GM12878 (cell line): ENCODE measurements at regions not wholly inside any gene's neighbourhood (a gene's known extent, or its start where the extent isn't known, plus 50 kb on each side); places are given as distances from the start of the nearest gene placed in this dataset.

Experiments used
- ATAC-seq: fragments of 200-7000 bp; cut with Tn5 transposase; 3 replicates; pipeline ENCODE4 v1.9.1; 2020; ENCODE audit warnings: mild to moderate bottlenecking, moderate library complexity
- BruUV-seq: library from RNA; stranded (reverse); fragments of 400-500 nt; replicated peaks from 2 replicates; lab custom pipeline; 2021; lab: Mats Ljungman, UMichigan
- CTCF ChIA-PET: fragments of 300-600 bp; sonication (Branson Sonifier 250); formaldehyde crosslinking; extraction: SDS; loops from one replicate; lab custom pipeline; 2021; ENCODE audit warnings: inconsistent platforms; lab: Yijun Ruan, JAX
- POLR2A ChIA-PET: fragments of 350-600 bp; formaldehyde crosslinking; extraction: SDS; loops from one replicate; lab custom pipeline; 2021; ENCODE audit warnings: inconsistent platforms; lab: Charles Lee
- RAD21 ChIA-PET: fragments of 300-600 bp; sonication (Branson Sonifier 250); formaldehyde crosslinking; loops from one replicate; lab custom pipeline; 2023; ENCODE audit warnings: antibody characterized with exemption; ENCODE audit not compliant: unreplicated experiment; lab: Charles Lee
- SMC1A ChIA-PET: fragments of 300-600 bp; sonication (Branson Sonifier 250); formaldehyde crosslinking; loops from one replicate; lab custom pipeline; 2023; ENCODE audit not compliant: unreplicated experiment, uncharacterized antibody; lab: Charles Lee
- DNase-seq: peaks from one replicate; pipeline ENCODE4 v3.0.0-alpha.2; 2011; ENCODE audit warnings: low read depth, low spot score
- FAIRE-seq: peaks from 3 replicates; lab custom pipeline; 2011; peaks lifted over from hg19 to GRCh38; lab: Jason Lieb, UNC
- H2AFZ ChIP-seq: 2 replicates; pipeline ENCODE4 v1.6.0; 2011; ENCODE audit warnings: low read depth, low read length, control low read depth; ENCODE audit not compliant: control insufficient read depth
- H3K27ac ChIP-seq: 2 replicates; pipeline ENCODE4 v1.5.1; 2011; ENCODE audit warnings: control low read depth; ENCODE audit not compliant: control insufficient read depth, insufficient read depth
- H3K27me3 ChIP-seq, 2 experiments: replicated peaks in 1 of 2; 2 replicates each; pipeline versions ENCODE4 v1.6.0 to v1.6.1; 2011; ENCODE audit warnings: low read length in 1 of 2; ENCODE audit not compliant: control insufficient read depth in 2 of 2, insufficient read depth in 2 of 2
- H3K36me3 ChIP-seq, 2 experiments: 2 replicates each; pipeline ENCODE4 v1.5.1; 2011; ENCODE audit warnings: low read length in 1 of 2; ENCODE audit not compliant: control insufficient read depth in 2 of 2, insufficient read depth in 2 of 2
- H3K4me1 ChIP-seq: 2 replicates; pipeline ENCODE4 v1.6.1; 2011; ENCODE audit warnings: mild to moderate bottlenecking, low read length, moderate library complexity, mixed read lengths; ENCODE audit not compliant: control insufficient read depth, insufficient read depth
- H3K4me2 ChIP-seq: 2 replicates; pipeline ENCODE4 v1.6.0; 2011; ENCODE audit warnings: control low read depth; ENCODE audit not compliant: control insufficient read depth, insufficient read depth
- H3K4me3 ChIP-seq: fragments of 200-600 bp; sonication (generic); 2 replicates; pipeline ENCODE4 v1.5.1; 2016
- H3K79me2 ChIP-seq: 2 replicates; pipeline ENCODE4 v1.6.0; 2011; ENCODE audit warnings: low read length; ENCODE audit not compliant: control insufficient read depth, insufficient read depth
- H3K9ac ChIP-seq: 2 replicates; pipeline ENCODE4 v1.8.0; 2011; ENCODE audit warnings: low read length, control low read depth, mixed read lengths; ENCODE audit not compliant: control insufficient read depth, insufficient read depth
- H3K9me3 ChIP-seq: replicated peaks from 3 replicates; pipeline ENCODE4 v1.5.1; 2011; ENCODE audit warnings: mild to moderate bottlenecking, low read length; ENCODE audit not compliant: control insufficient read depth, insufficient read depth
- H4K20me1 ChIP-seq: 2 replicates; pipeline ENCODE4 v1.6.0; 2011; ENCODE audit not compliant: control insufficient read depth, insufficient read depth
- FOS ChIP-seq: IDR thresholded peaks from 3 replicates; pipeline ENCODE4 v1.6.1; 2011; ENCODE audit warnings: borderline replicate concordance; ENCODE audit not compliant: insufficient read length; ENCODE audit errors: extremely low read depth
- GABPA ChIP-seq: IDR thresholded peaks from 2 replicates; pipeline ENCODE4 v1.6.1; 2014; ENCODE audit warnings: antibody characterized with exemption, low read depth, mild to moderate bottlenecking, inconsistent platforms
- MTA3 ChIP-seq: IDR thresholded peaks from 2 replicates; pipeline ENCODE4 v1.6.1; 2012; ENCODE audit warnings: low read length, inconsistent platforms, borderline replicate concordance
- NFXL1 ChIP-seq: fragments of 450-650 bp; IDR thresholded peaks from 2 replicates; pipeline ENCODE4 v1.6.1; 2017; ENCODE audit warnings: antibody characterized with exemption, mild to moderate bottlenecking, borderline replicate concordance
- RAD21 ChIP-seq: IDR thresholded peaks from 2 replicates; pipeline ENCODE4 v1.6.1; 2011; ENCODE audit warnings: mild to moderate bottlenecking, low read depth, low read length, moderate library complexity; ENCODE audit not compliant: insufficient read depth
- RAD51 ChIP-seq: fragments of 450-650 bp; IDR thresholded peaks from 2 replicates; pipeline ENCODE4 v1.6.1; 2016; ENCODE audit warnings: moderate library complexity, mild to moderate bottlenecking, inconsistent platforms
- RB1 ChIP-seq: fragments of 450-650 bp; formaldehyde crosslinking; IDR thresholded peaks from 2 replicates; pipeline ENCODE4 v1.6.1; 2017; ENCODE audit warnings: mild to moderate bottlenecking, borderline replicate concordance
- RUNX3 ChIP-seq: IDR thresholded peaks from 2 replicates; pipeline ENCODE4 v1.6.1; 2012; ENCODE audit warnings: low read length, inconsistent platforms
- SMC3 ChIP-seq: IDR thresholded peaks from 2 replicates; pipeline ENCODE4 v1.6.1; 2011; ENCODE audit warnings: low read length, improper control_type of control experiment, borderline replicate concordance
- TCF7 ChIP-seq: IDR thresholded peaks from 2 replicates; pipeline ENCODE4 v1.6.1; 2014; ENCODE audit warnings: antibody characterized with exemption, borderline replicate concordance
- ZZZ3 ChIP-seq: IDR thresholded peaks from 2 replicates; pipeline ENCODE4 v1.6.1; 2011; ENCODE audit warnings: low read depth; ENCODE audit not compliant: control insufficient read depth, insufficient read length
- WGBS: methylation state at CpG from one replicate; pipeline ENCODE4 v1.1.6; 2016; ENCODE audit warnings: low lambda C conversion rate; ENCODE audit not compliant: insufficient replicate concordance, insufficient coverage; ENCODE audit errors: missing lambda C conversion rate; 5-methylcytosine and 5-hydroxymethylcytosine counted together
- in situ Hi-C: fragments of 300-500 bp; cut with MboI; formaldehyde crosslinking; loops from 9 replicates; pipeline ENCODE4 v1.14.3; 2018; ENCODE audit warnings: mixed read lengths
- intact Hi-C: fragments of 100-400 bp; cut with micrococcal nuclease; formaldehyde crosslinking; loops from one replicate; pipeline ENCODE4 v1.14.2; 2022; ENCODE audit not compliant: unreplicated experiment
- TF ChIP-seq, protein P1 (sequence below), 3 experiments: IDR thresholded peaks in 2 of 3; conservative IDR thresholded peaks in 1 of 3; 2 replicates each; pipeline ENCODE4 v1.5.1; 2011; ENCODE audit warnings: low read depth in 3 of 3, low read length in 3 of 3, mild to moderate bottlenecking in 3 of 3, control low read depth in 2 of 3, moderate library complexity in 2 of 3, inconsistent platforms in 1 of 3, mixed read lengths in 1 of 3; ENCODE audit not compliant: control insufficient read depth in 2 of 3, insufficient read depth in 1 of 3; ENCODE audit errors: extremely low read depth in 1 of 3
- TF ChIP-seq, protein P2 (sequence below): fragments of 450-650 bp; IDR thresholded peaks from 2 replicates; pipeline ENCODE4 v1.6.1; 2017; ENCODE audit warnings: antibody characterized with exemption, mild to moderate bottlenecking, moderate library complexity
- TF ChIP-seq, protein P3 (sequence below): fragments of 450-650 bp; IDR thresholded peaks from 2 replicates; pipeline ENCODE4 v1.6.1; 2017; ENCODE audit warnings: low read depth, mild to moderate bottlenecking, moderate library complexity

DNA sequence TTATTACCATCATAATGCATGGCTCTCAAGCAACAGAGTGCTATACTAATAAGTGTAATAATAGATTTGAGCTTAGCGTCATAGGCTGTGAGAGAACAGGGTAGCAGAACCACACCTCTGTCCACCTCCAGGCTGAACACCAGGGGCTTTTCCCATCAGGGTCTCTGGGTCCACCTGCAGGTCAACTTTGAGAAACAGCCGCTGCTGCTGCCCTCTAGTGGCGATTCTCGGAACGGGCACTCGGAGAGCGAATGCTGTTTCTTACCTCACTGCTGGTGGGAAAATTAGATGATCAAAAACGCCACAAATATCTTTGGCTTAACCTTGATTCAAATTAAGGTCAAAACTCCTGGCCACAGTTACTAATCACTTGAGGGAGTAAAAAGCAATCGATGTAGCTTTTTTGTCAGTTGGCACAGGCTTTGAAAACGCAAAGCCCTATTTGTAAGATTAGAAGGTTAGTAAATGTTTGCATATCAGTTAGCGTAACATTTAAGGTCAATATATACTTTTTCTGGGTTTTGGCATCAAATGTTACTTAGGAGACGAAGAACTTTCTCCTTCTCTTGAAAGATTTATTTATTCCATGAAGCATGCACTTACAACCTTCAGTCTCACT is 127.9 kb upstream of the TMEM132D start:
- Histone ChIP-seq H3K9me3 (no peaks in the 10 kb centered on the region), H3K4me2 (no peak overlapping the region), H2AFZ (no peak overlapping the region), H3K27ac (no peak overlapping the region), H4K20me1 (no peaks in the 10 kb centered on the region), H3K36me3 (no peaks in the 10 kb centered on the region), H3K4me1 (no peaks in the 10 kb centered on the region), H3K9ac (no peak overlapping the region), H3K79me2 (no peaks in the 10 kb centered on the region), H3K27me3 (no peaks in the 10 kb centered on the region), H3K4me3 (no peak overlapping the region)
- in situ Hi-C loops (no loop called here), intact Hi-C loops (no loop called here)
- WGBS: 7% methylated on average over 12 of the region's 12 CpGs
- BruUV-seq: no TSS peak
- POLR2A ChIA-PET: no interaction called here
- FAIRE-seq: no peak
- DNase-seq: no peak
- RAD21 ChIA-PET: no interaction called here
- SMC1A ChIA-PET: no interaction called here
- CTCF ChIA-PET: interaction anchor here (0.8 to 2.7 kb wide), 11 partner anchors 9 to 1772 kb away, joined by 3 to 11 read pairs (median 4); no protein-coding TSS in a partner anchor
- ATAC-seq: peak; percentile 85
- TF ChIP-seq, protein P1, sequence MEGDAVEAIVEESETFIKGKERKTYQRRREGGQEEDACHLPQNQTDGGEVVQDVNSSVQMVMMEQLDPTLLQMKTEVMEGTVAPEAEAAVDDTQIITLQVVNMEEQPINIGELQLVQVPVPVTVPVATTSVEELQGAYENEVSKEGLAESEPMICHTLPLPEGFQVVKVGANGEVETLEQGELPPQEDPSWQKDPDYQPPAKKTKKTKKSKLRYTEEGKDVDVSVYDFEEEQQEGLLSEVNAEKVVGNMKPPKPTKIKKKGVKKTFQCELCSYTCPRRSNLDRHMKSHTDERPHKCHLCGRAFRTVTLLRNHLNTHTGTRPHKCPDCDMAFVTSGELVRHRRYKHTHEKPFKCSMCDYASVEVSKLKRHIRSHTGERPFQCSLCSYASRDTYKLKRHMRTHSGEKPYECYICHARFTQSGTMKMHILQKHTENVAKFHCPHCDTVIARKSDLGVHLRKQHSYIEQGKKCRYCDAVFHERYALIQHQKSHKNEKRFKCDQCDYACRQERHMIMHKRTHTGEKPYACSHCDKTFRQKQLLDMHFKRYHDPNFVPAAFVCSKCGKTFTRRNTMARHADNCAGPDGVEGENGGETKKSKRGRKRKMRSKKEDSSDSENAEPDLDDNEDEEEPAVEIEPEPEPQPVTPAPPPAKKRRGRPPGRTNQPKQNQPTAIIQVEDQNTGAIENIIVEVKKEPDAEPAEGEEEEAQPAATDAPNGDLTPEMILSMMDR (IDR thresholded peaks at IDR 0.05 in 2 of 3, conservative IDR thresholded peaks at IDR 0.05 in 1 of 3; ENCODE audit: control insufficient read depth in 2 of 3, extremely low read depth in 1 of 3, insufficient read depth in 1 of 3, low read depth in 3 of 3, low read length in 3 of 3): peak; percentile 90 to 98 (median 92)
- TF ChIP-seq RAD21 (peak; percentile 55), FOS (no peak), RB1 (0 out of 2 replicates have a peak, but pooled peaks have one; percentile 32), RAD51 (no peak), SMC3 (peak; percentile 43), GABPA (no peak), MTA3 (no peak), RUNX3 (no peak), TCF7 (no peak), NFXL1 (no peak), ZZZ3 (no peak)
- TF ChIP-seq, protein P2, sequence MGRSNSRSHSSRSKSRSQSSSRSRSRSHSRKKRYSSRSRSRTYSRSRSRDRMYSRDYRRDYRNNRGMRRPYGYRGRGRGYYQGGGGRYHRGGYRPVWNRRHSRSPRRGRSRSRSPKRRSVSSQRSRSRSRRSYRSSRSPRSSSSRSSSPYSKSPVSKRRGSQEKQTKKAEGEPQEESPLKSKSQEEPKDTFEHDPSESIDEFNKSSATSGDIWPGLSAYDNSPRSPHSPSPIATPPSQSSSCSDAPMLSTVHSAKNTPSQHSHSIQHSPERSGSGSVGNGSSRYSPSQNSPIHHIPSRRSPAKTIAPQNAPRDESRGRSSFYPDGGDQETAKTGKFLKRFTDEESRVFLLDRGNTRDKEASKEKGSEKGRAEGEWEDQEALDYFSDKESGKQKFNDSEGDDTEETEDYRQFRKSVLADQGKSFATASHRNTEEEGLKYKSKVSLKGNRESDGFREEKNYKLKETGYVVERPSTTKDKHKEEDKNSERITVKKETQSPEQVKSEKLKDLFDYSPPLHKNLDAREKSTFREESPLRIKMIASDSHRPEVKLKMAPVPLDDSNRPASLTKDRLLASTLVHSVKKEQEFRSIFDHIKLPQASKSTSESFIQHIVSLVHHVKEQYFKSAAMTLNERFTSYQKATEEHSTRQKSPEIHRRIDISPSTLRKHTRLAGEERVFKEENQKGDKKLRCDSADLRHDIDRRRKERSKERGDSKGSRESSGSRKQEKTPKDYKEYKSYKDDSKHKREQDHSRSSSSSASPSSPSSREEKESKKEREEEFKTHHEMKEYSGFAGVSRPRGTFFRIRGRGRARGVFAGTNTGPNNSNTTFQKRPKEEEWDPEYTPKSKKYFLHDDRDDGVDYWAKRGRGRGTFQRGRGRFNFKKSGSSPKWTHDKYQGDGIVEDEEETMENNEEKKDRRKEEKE: no peak
- TF ChIP-seq, protein P3, sequence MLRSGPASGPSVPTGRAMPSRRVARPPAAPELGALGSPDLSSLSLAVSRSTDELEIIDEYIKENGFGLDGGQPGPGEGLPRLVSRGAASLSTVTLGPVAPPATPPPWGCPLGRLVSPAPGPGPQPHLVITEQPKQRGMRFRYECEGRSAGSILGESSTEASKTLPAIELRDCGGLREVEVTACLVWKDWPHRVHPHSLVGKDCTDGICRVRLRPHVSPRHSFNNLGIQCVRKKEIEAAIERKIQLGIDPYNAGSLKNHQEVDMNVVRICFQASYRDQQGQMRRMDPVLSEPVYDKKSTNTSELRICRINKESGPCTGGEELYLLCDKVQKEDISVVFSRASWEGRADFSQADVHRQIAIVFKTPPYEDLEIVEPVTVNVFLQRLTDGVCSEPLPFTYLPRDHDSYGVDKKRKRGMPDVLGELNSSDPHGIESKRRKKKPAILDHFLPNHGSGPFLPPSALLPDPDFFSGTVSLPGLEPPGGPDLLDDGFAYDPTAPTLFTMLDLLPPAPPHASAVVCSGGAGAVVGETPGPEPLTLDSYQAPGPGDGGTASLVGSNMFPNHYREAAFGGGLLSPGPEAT: no peak
